Loucy (cell line): ENCODE measurements at regions not wholly inside any gene's neighbourhood (a gene's known extent, or its start where the extent isn't known, plus 50 kb on each side); places are given as distances from the start of the nearest gene placed in this dataset.

ENCODE experiments used
- CTCF ChIP-seq: fragments of 200-600 bp; sonication (generic); conservative IDR thresholded peaks from 2 replicates; pipeline ENCODE4 v1.5.1; 2014; ENCODE audit warnings: mild to moderate bottlenecking, antibody characterized with exemption, low read length
- EZH2phosphoT487 ChIP-seq: fragments of 200-600 bp; IDR thresholded peaks from 2 replicates; pipeline ENCODE4 v1.6.1; 2018; ENCODE audit warnings: antibody characterized with exemption, mild to moderate bottlenecking, moderate library complexity, borderline replicate concordance

GRCh38 chr17:77864234-77865111 is 94.0 kb upstream of the TNRC6C start:
- TF ChIP-seq CTCF (no peak), EZH2phosphoT487 (no peak)
